Cardiac fibroblast (primary cell): ENCODE measurements at regions not wholly inside any gene's neighbourhood (a gene's known extent, or its start where the extent isn't known, plus 50 kb on each side); places are given as distances from the start of the nearest gene placed in this dataset.
"Not testable (repeated sequence)": the region's sequence is repeated elsewhere in the genome, so short reads cannot be mapped to it uniquely, and the experiment has no call there.

ENCODE experiments used
- DNase-seq, 2 donors: peaks; one replicate each; pipeline versions ENCODE4 v3.0.0 to v3.0.0-alpha.2; 2010; ENCODE audit warnings: low read depth in 2 of 2
- H3K4me3 ChIP-seq, 2 donors: replicated peaks in 1 of 2; 1 replicate in 1 of 2; 2 replicates in 1 of 2; pipeline ENCODE4 v1.5.1; 2011; ENCODE audit warnings: low read depth in 2 of 2, low read length in 2 of 2, mild to moderate bottlenecking in 2 of 2, moderate library complexity in 1 of 2
- CTCF ChIP-seq: IDR thresholded peaks from one replicate; pipeline ENCODE4 v1.5.1; 2011; ENCODE audit warnings: low read depth, mild to moderate bottlenecking, low read length, inconsistent platforms

DNA sequence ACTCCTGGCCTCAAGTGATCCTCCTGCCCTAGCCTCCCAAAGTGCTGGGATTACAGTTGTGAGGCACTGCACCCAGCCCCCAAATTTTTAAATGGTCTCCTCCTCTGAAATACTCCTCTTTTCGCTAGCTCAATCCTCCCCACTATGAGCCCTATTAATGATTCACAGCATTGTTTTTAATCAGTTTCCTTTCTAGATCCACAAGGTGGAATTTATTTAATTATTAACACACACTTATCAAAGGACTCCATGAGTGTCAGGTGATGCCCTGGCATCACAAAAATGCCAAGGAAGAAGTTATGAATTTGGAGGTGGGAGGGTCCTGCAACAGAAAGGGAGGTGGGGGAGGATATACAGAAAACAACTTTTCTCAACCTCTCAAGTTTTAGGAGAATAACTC lies 806.5 kb downstream of the PRELID2 start:
- TF ChIP-seq CTCF = no peak
- H3K4me3 ChIP-seq = no peak overlapping the region
- no peak for DNase-seq

DNA sequence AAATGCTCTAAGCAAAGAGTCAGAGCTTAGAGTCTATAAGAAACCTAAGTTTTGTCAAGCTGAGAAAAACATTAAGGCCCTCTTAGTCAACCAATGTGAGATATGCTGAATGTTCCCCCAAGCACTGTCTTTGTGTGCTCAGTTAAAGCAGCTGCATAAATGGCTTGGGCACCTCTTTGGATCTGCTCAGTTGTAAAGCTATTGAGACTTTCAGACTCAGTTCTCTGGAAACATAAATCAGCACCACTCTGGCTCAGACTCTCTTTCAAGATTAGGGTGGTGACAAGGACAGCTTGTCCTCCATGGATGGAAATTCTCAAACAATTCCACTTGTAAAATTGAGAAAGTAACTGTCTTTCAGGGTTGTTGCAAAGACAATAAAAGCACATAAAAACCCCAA lies 807.9 kb downstream of the PRELID2 start:
- no peak for TF ChIP-seq CTCF
- no peak overlapping the region for H3K4me3 ChIP-seq
- DNase-seq = no peak

DNA sequence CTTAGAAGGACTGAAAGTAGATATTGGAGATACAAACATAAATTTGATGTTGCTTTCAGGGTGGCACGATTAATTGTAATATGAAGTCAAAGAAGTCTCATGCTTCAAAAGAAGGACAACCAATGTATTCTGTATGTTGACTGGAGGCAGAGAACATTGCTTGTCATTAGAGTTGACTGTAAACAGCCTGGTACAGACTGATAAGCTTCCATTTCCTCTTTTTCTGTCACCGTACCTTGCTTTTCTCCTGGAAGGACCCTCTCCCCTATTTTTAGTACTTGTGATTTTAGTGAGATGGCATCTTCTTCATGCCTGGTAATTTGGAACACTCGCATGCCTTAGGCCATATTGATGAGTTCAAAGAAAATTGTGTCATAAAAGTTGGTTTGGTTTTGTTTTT lies 809.4 kb downstream of the PRELID2 start:
- no peak for TF ChIP-seq CTCF
- DNase-seq = no peak
- no peak overlapping the region for H3K4me3 ChIP-seq

DNA sequence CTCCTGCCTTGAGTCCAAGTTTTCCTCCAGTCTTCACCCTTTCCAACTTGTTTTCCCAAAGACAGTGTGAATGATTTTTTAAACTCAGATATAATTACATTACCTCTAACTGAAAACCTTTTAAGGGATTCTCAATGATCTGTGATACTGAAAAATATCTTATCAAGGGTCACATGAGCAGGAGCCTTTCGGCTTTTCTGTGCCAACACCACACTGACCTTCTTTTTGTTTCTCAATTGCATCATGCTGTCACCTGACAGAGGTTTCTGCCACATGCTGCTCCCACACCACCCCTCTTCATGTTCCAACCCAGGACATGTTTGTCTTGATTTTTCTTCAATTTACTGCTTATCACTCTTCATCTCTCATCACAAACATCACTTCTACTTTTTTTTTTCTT lies 820.0 kb downstream of the PRELID2 start:
- TF ChIP-seq CTCF = no peak
- DNase-seq = no peak
- no peak overlapping the region for H3K4me3 ChIP-seq

DNA sequence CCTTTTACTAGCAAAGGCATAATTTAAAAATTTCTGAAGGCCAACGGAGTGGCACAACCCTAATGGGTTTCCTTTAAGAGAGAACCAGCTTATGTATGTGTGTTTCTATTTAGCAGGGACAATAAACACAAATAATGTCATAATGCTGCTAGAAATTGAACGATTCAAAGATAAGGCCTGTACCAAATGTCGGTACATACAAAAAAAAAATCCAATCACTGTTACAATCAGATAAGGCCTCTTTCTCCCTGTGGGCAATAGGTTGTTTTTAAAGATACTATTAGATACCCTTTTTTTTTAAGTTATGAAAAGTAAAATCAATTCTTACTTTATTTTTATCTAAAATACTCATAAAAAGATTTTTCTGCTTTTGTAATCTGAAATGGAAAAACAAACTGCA lies 821.0 kb downstream of the PRELID2 start:
- no peak overlapping the region for H3K4me3 ChIP-seq
- no peak for TF ChIP-seq CTCF
- DNase-seq = no peak

GRCh38 chr5:145010834-145011233 lies 824.3 kb downstream of the PRELID2 start:
- no peak for DNase-seq
- TF ChIP-seq CTCF = no peak
- no peak overlapping the region for H3K4me3 ChIP-seq

DNA sequence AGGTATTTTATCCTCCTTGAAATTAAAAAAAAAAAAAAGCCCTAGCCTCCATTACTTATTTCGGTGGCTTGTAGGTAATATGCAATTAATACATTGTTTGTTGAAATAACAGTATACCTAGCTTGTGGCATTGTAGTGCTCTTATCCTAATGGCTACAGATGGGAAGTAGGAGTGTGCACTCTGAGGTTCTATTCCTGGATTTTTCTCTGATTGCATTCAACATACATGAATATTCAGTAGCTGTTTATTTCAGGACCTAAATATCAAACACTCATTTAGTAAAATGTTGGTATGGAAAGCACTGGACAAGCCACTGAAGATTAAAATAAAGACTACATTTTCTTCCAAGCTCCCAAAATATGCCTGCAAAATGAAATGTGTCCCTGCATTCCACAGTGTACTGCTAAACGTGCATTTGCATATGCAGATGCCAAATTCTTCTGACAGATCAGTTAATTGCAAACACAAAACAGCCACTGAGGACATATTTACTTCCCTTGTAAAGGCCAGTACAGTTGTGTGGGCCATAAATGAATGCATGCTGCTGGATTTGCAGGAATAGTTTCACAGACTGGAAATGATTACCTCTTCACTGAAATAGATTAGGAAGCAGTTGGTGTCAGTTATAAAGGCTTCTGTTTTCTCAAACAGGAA lies 826.1 kb downstream of the PRELID2 start:
- H3K4me3 ChIP-seq = no peak overlapping the region
- no peak for DNase-seq
- no peak for TF ChIP-seq CTCF

DNA sequence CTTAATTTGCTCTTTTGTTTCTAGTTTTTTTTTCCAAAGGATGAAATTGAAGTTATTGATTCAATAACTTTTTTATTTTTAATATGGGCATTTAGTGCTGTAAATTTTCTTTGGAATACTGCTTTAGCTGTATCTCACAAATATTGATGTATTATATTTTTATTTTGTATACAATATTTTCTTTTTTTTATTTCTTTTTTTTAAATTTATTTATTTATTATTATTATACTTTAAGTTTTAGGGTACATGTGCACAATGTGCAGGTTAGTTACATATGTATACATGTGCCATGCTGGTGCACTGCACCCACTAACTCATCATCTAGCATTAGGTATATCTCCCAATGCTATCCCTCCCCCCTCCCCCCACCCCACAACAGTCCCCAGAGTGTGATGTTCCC lies 823.7 kb downstream of the KCTD16 start:
- DNase-seq, H3K4me3 ChIP-seq: not testable (repeated sequence)
